ENCODE measurements at regions not wholly inside any gene's neighbourhood (a gene's known extent, or its start where the extent isn't known, plus 50 kb on each side); places are given as distances from the start of the nearest gene placed in this dataset.

GRCh38 chr1:30174499-30174898, 548.9 kb downstream of the MATN1 start:
- no peaks in the 10 kb centered on the region for H3K27me3 ChIP-seq (ENCODE audit: control insufficient read depth, insufficient read depth, low read length)
- no peaks in the 10 kb centered on the region for H3K4me1 ChIP-seq (ENCODE audit: control insufficient read depth, insufficient read depth, low read length)
- no peak overlapping the region for H3K4me3 ChIP-seq (ENCODE audit: low read length)
- no peak overlapping the region for H3K9ac ChIP-seq (ENCODE audit: low read length)
- H3K36me3 ChIP-seq (ENCODE audit: control insufficient read depth, insufficient read depth, low read length), result no peaks in the 10 kb centered on the region
- H3K27ac ChIP-seq (ENCODE audit: low read depth, low read length), result no peak overlapping the region

- H3K36me3 ChIP-seq (ENCODE audit: control insufficient read depth, insufficient read depth, low read length), result no peaks in the 10 kb centered on the region
- no peaks in the 10 kb centered on the region for H3K27me3 ChIP-seq (ENCODE audit: control insufficient read depth, insufficient read depth, low read length)
- no peak overlapping the region for H3K4me3 ChIP-seq (ENCODE audit: low read length)
- no peak overlapping the region for H3K27ac ChIP-seq (ENCODE audit: low read depth, low read length)
- H3K4me1 ChIP-seq (ENCODE audit: control insufficient read depth, insufficient read depth, low read length), result no peaks in the 10 kb centered on the region
- no peak overlapping the region for H3K9ac ChIP-seq (ENCODE audit: low read length)
These were observed 549.8 kb downstream of the MATN1 start for GRCh38 chr1:30173560-30173959.

- Histone ChIP-seq H3K4me1 (ENCODE audit: control insufficient read depth, insufficient read depth, low read length) (no peaks in the 10 kb centered on the region), H3K27ac (ENCODE audit: low read depth, low read length) (no peak overlapping the region), H3K27me3 (ENCODE audit: control insufficient read depth, insufficient read depth, low read length) (no peaks in the 10 kb centered on the region), H3K4me3 (ENCODE audit: low read length) (no peak overlapping the region), H3K9ac (ENCODE audit: low read length) (no peak overlapping the region), H3K36me3 (ENCODE audit: control insufficient read depth, insufficient read depth, low read length) (no peaks in the 10 kb centered on the region)
These were observed 550.6 kb downstream of the MATN1 start for GRCh38 chr1:30172757-30173156.

- H3K4me3 ChIP-seq (ENCODE audit: low read length), result no peak overlapping the region
- no peak overlapping the region for H3K27ac ChIP-seq (ENCODE audit: low read depth, low read length)
- H3K4me1 ChIP-seq (ENCODE audit: control insufficient read depth, insufficient read depth, low read length), result no peaks in the 10 kb centered on the region
- no peaks in the 10 kb centered on the region for H3K36me3 ChIP-seq (ENCODE audit: control insufficient read depth, insufficient read depth, low read length)
- H3K27me3 ChIP-seq (ENCODE audit: control insufficient read depth, insufficient read depth, low read length), result no peaks in the 10 kb centered on the region
- H3K9ac ChIP-seq (ENCODE audit: low read length), result no peak overlapping the region
These were observed 551.1 kb downstream of the MATN1 start for GRCh38 chr1:30172299-30172694.

- no peak overlapping the region for H3K9ac ChIP-seq (ENCODE audit: low read length)
- H3K4me1 ChIP-seq (ENCODE audit: control insufficient read depth, insufficient read depth, low read length), result no peaks in the 10 kb centered on the region
- H3K4me3 ChIP-seq (ENCODE audit: low read length), result no peak overlapping the region
- H3K27ac ChIP-seq (ENCODE audit: low read depth, low read length), result no peak overlapping the region
- no peaks in the 10 kb centered on the region for H3K36me3 ChIP-seq (ENCODE audit: control insufficient read depth, insufficient read depth, low read length)
- H3K27me3 ChIP-seq (ENCODE audit: control insufficient read depth, insufficient read depth, low read length), result no peaks in the 10 kb centered on the region
These were observed 551.7 kb downstream of the MATN1 start for GRCh38 chr1:30171537-30172298.

- H3K4me3 ChIP-seq (ENCODE audit: low read length), result no peak overlapping the region
- no peak overlapping the region for H3K9ac ChIP-seq (ENCODE audit: low read length)
- H3K4me1 ChIP-seq (ENCODE audit: control insufficient read depth, insufficient read depth, low read length), result no peaks in the 10 kb centered on the region
- no peaks in the 10 kb centered on the region for H3K27me3 ChIP-seq (ENCODE audit: control insufficient read depth, insufficient read depth, low read length)
- H3K27ac ChIP-seq (ENCODE audit: low read depth, low read length), result no peak overlapping the region
- H3K36me3 ChIP-seq (ENCODE audit: control insufficient read depth, insufficient read depth, low read length), result no peaks in the 10 kb centered on the region
These were observed 554.1 kb downstream of the MATN1 start for GRCh38 chr1:30169269-30169668.

- H3K27me3 ChIP-seq (ENCODE audit: control insufficient read depth, insufficient read depth, low read length), result no peaks in the 10 kb centered on the region
- no peaks in the 10 kb centered on the region for H3K4me1 ChIP-seq (ENCODE audit: control insufficient read depth, insufficient read depth, low read length)
- H3K27ac ChIP-seq (ENCODE audit: low read depth, low read length), result no peak overlapping the region
- H3K9ac ChIP-seq (ENCODE audit: low read length), result no peak overlapping the region
- no peaks in the 10 kb centered on the region for H3K36me3 ChIP-seq (ENCODE audit: control insufficient read depth, insufficient read depth, low read length)
- H3K4me3 ChIP-seq (ENCODE audit: low read length), result no peak overlapping the region
These were observed 557.2 kb downstream of the MATN1 start for GRCh38 chr1:30166174-30166573.

GRCh38 chr1:30165116-30165515, 558.3 kb downstream of the MATN1 start:
- Histone ChIP-seq H3K27ac (ENCODE audit: low read depth, low read length) (no peak overlapping the region), H3K4me3 (ENCODE audit: low read length) (no peak overlapping the region), H3K36me3 (ENCODE audit: control insufficient read depth, insufficient read depth, low read length) (no peaks in the 10 kb centered on the region), H3K27me3 (ENCODE audit: control insufficient read depth, insufficient read depth, low read length) (no peaks in the 10 kb centered on the region), H3K4me1 (ENCODE audit: control insufficient read depth, insufficient read depth, low read length) (no peaks in the 10 kb centered on the region), H3K9ac (ENCODE audit: low read length) (no peak overlapping the region)

- no peak overlapping the region for H3K4me3 ChIP-seq (ENCODE audit: low read length)
- no peaks in the 10 kb centered on the region for H3K4me1 ChIP-seq (ENCODE audit: control insufficient read depth, insufficient read depth, low read length)
- H3K9ac ChIP-seq (ENCODE audit: low read length), result no peak overlapping the region
- H3K27ac ChIP-seq (ENCODE audit: low read depth, low read length), result no peak overlapping the region
- H3K36me3 ChIP-seq (ENCODE audit: control insufficient read depth, insufficient read depth, low read length), result no peaks in the 10 kb centered on the region
- H3K27me3 ChIP-seq (ENCODE audit: control insufficient read depth, insufficient read depth, low read length), result no peaks in the 10 kb centered on the region
These were observed 558.7 kb downstream of the MATN1 start for GRCh38 chr1:30164693-30165092.

GRCh38 chr1:30162565-30162964, 560.8 kb downstream of the MATN1 start:
- no peak overlapping the region for H3K27ac ChIP-seq (ENCODE audit: low read depth, low read length)
- H3K36me3 ChIP-seq (ENCODE audit: control insufficient read depth, insufficient read depth, low read length), result no peaks in the 10 kb centered on the region
- no peaks in the 10 kb centered on the region for H3K4me1 ChIP-seq (ENCODE audit: control insufficient read depth, insufficient read depth, low read length)
- no peak overlapping the region for H3K9ac ChIP-seq (ENCODE audit: low read length)
- no peaks in the 10 kb centered on the region for H3K27me3 ChIP-seq (ENCODE audit: control insufficient read depth, insufficient read depth, low read length)
- no peak overlapping the region for H3K4me3 ChIP-seq (ENCODE audit: low read length)

- H3K4me1 ChIP-seq (ENCODE audit: control insufficient read depth, insufficient read depth, low read length), result no peaks in the 10 kb centered on the region
- no peak overlapping the region for H3K4me3 ChIP-seq (ENCODE audit: low read length)
- H3K9ac ChIP-seq (ENCODE audit: low read length), result no peak overlapping the region
- no peaks in the 10 kb centered on the region for H3K36me3 ChIP-seq (ENCODE audit: control insufficient read depth, insufficient read depth, low read length)
- H3K27me3 ChIP-seq (ENCODE audit: control insufficient read depth, insufficient read depth, low read length), result no peaks in the 10 kb centered on the region
- H3K27ac ChIP-seq (ENCODE audit: low read depth, low read length), result no peak overlapping the region
These were observed 561.4 kb downstream of the MATN1 start for GRCh38 chr1:30161953-30162352.

GRCh38 chr1:30160999-30161689, 562.2 kb downstream of the MATN1 start:
- no peak overlapping the region for H3K27ac ChIP-seq (ENCODE audit: low read depth, low read length)
- H3K9ac ChIP-seq (ENCODE audit: low read length), result no peak overlapping the region
- H3K36me3 ChIP-seq (ENCODE audit: control insufficient read depth, insufficient read depth, low read length), result no peaks in the 10 kb centered on the region
- no peak overlapping the region for H3K4me3 ChIP-seq (ENCODE audit: low read length)
- no peaks in the 10 kb centered on the region for H3K27me3 ChIP-seq (ENCODE audit: control insufficient read depth, insufficient read depth, low read length)
- H3K4me1 ChIP-seq (ENCODE audit: control insufficient read depth, insufficient read depth, low read length), result no peaks in the 10 kb centered on the region

- Histone ChIP-seq H3K27me3 (ENCODE audit: control insufficient read depth, insufficient read depth, low read length) (no peaks in the 10 kb centered on the region), H3K27ac (ENCODE audit: low read depth, low read length) (no peak overlapping the region), H3K4me1 (ENCODE audit: control insufficient read depth, insufficient read depth, low read length) (no peaks in the 10 kb centered on the region), H3K9ac (ENCODE audit: low read length) (no peak overlapping the region), H3K36me3 (ENCODE audit: control insufficient read depth, insufficient read depth, low read length) (no peaks in the 10 kb centered on the region), H3K4me3 (ENCODE audit: low read length) (no peak overlapping the region)
These were observed 564.4 kb downstream of the MATN1 start for GRCh38 chr1:30159015-30159414.
